Stimulated activated naive B cell treated with anti-CD40 and anti-IgM and Interleukin-4, amounts not matched to agents 10 μg/mL and 1 μg/mL and 100 μg/mL, for 72 hours (primary cell): ENCODE measurements at regions not wholly inside any gene's neighbourhood (a gene's known extent, or its start where the extent isn't known, plus 50 kb on each side); places are given as distances from the start of the nearest gene placed in this dataset.

ENCODE experiments used
- ATAC-seq, 2 donors: fragments of 150-1000 bp; cut with Tn5 transposase; replicated peaks; 2 replicates each; pipeline ENCODE4 v1.10.0; 2021; ENCODE audit warnings: moderate library complexity in 1 of 2
- DNase-seq: peaks from one replicate; pipeline ENCODE4 v3.0.0; 2021
- H3K27ac Mint-ChIP-seq: one replicate; pipeline ENCODE4 v1.8.0; 2022; ENCODE audit warnings: mild to moderate bottlenecking, mixed read lengths
- H3K27me3 Mint-ChIP-seq, 2 donors: one replicate each; pipeline ENCODE4 v1.8.0; 2022; ENCODE audit warnings: mixed read lengths in 2 of 2
- H3K36me3 Mint-ChIP-seq, 2 donors: one replicate each; pipeline ENCODE4 v1.8.0; 2022; ENCODE audit warnings: mixed read lengths in 2 of 2, mild to moderate bottlenecking in 1 of 2
- H3K4me1 Mint-ChIP-seq, 2 donors: one replicate each; pipeline ENCODE4 v1.8.0; 2022; ENCODE audit warnings: mixed read lengths in 2 of 2, mild to moderate bottlenecking in 1 of 2
- H3K4me3 Mint-ChIP-seq, 2 donors: one replicate each; pipeline ENCODE4 v1.8.0; 2022; ENCODE audit warnings: mild to moderate bottlenecking in 2 of 2, mixed read lengths in 2 of 2, moderate library complexity in 1 of 2
- H3K9me3 Mint-ChIP-seq, 2 donors: one replicate each; pipeline ENCODE4 v1.8.0; 2022; ENCODE audit warnings: mixed read lengths in 2 of 2, mild to moderate bottlenecking in 1 of 2

- no peak overlapping the region for H3K4me3 Mint-ChIP-seq
- peaks cover 0 to 2% of the 10 kb centered on the region in 2 donors for H3K36me3 Mint-ChIP-seq
- DNase-seq (no peak), ATAC-seq (no peak)
- H3K27me3 Mint-ChIP-seq: peaks cover 0 to 6% of the 10 kb centered on the region in 2 donors
- H3K4me1 Mint-ChIP-seq: no peaks in the 10 kb centered on the region
- no peaks in the 10 kb centered on the region for H3K9me3 Mint-ChIP-seq
- no peak overlapping the region for H3K27ac Mint-ChIP-seq
Measured at GRCh38 chr19:31589109-31589508, 239.9 kb upstream of the TSHZ3 start.

DNA sequence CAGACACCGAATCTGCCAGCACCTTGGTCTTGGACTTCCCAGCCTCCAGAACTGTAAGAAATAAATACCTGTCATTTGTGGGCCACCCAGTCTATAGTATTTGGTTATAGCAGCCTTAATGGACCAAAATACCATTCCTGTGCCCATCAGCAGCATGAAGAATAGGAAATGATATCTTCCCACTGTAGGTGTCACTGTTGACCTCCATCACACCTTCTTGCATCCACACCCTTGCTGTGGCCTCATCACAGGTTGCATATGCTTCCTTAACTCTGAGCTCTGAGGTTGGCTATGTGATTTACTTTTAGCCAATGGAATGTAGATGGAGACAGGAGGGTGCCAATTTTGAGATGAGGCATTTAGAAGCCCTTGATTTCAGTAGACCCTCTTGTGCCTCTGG, 242.0 kb upstream of the TSHZ3 start:
- ATAC-seq: no peak

GRCh38 chr19:31592456-31592855, 243.2 kb upstream of the TSHZ3 start:
- Mint-ChIP-seq H3K4me1 (no peaks in the 10 kb centered on the region), H3K27me3 (peaks cover 0 to 5% of the 10 kb centered on the region in 2 donors)
- ATAC-seq: no peak

More for the DNA sequence above, 242.0 kb upstream of the TSHZ3 start:
- H3K4me1 Mint-ChIP-seq: no peaks in the 10 kb centered on the region
- no peaks in the 10 kb centered on the region for H3K9me3 Mint-ChIP-seq
- peaks cover 0 to 2% of the 10 kb centered on the region in 2 donors for H3K36me3 Mint-ChIP-seq
- no peak overlapping the region for H3K27ac Mint-ChIP-seq
- no peak for DNase-seq
- no peak overlapping the region for H3K4me3 Mint-ChIP-seq
- peaks cover 0 to 6% of the 10 kb centered on the region in 2 donors for H3K27me3 Mint-ChIP-seq

GRCh38 chr19:31594701-31595100, 245.5 kb upstream of the TSHZ3 start:
- no peaks in the 10 kb centered on the region for H3K9me3 Mint-ChIP-seq
- H3K27ac Mint-ChIP-seq: no peak overlapping the region
- no peaks in the 10 kb centered on the region for H3K4me1 Mint-ChIP-seq
- no peaks in the 10 kb centered on the region for H3K27me3 Mint-ChIP-seq
- H3K4me3 Mint-ChIP-seq: no peak overlapping the region
- no peaks in the 10 kb centered on the region for H3K36me3 Mint-ChIP-seq
- ATAC-seq (no peak), DNase-seq (no peak)

More at GRCh38 chr19:31592456-31592855, 243.2 kb upstream of the TSHZ3 start:
- Mint-ChIP-seq H3K27ac (no peak overlapping the region), H3K36me3 (peaks cover 0 to 2% of the 10 kb centered on the region in 2 donors), H3K4me3 (no peak overlapping the region), H3K9me3 (no peaks in the 10 kb centered on the region)
- no peak for DNase-seq

DNA sequence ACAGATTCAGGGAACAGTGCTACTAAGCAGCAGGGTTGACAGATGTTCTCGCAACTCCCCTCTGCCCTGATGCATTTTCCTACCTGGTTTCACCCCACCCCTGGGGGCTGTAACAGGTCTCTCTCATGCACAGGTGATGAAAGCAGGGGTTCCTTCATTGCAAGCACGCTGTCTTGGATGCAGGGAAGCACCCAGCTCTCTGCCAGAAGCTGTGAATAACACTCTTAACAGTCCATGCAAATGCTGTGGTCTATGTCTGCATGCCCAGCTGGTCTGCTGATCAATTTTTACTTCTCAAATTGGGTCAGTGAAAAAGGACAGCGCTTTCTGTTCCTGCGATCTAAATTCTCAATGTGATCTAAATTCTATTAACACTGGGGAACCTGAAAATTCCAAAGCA, 246.3 kb upstream of the TSHZ3 start:
- H3K27ac Mint-ChIP-seq: no peak overlapping the region
- no peaks in the 10 kb centered on the region for H3K9me3 Mint-ChIP-seq
- ATAC-seq: no peak
- H3K36me3 Mint-ChIP-seq: no peaks in the 10 kb centered on the region
- no peaks in the 10 kb centered on the region for H3K27me3 Mint-ChIP-seq
- no peak for DNase-seq
- no peak overlapping the region for H3K4me3 Mint-ChIP-seq
- no peaks in the 10 kb centered on the region for H3K4me1 Mint-ChIP-seq

DNA sequence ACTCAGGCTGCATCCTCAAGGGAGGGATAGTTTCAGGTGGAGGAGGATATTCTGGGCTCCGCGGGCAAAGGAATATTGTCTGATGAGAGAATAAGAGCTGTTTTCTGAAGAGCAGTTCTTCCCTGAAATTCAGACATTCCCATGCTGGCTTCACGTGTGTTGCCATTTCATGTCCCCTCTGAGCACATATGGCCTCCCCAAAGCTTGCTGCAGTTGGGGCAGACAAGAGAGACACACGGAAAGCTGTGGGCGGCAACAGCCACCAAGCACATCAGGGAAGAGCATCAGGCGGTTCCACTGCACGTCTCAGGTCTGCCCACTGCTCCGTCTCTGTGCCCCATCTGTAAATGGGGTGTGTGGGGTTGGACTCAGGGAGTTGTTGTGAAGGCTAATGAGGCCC, 247.5 kb upstream of the TSHZ3 start:
- Mint-ChIP-seq H3K9me3 (no peaks in the 10 kb centered on the region), H3K4me3 (no peak overlapping the region), H3K27ac (no peak overlapping the region), H3K36me3 (no peaks in the 10 kb centered on the region), H3K4me1 (no peaks in the 10 kb centered on the region), H3K27me3 (no peaks in the 10 kb centered on the region)
- DNase-seq (no peak), ATAC-seq (no peak)

DNA sequence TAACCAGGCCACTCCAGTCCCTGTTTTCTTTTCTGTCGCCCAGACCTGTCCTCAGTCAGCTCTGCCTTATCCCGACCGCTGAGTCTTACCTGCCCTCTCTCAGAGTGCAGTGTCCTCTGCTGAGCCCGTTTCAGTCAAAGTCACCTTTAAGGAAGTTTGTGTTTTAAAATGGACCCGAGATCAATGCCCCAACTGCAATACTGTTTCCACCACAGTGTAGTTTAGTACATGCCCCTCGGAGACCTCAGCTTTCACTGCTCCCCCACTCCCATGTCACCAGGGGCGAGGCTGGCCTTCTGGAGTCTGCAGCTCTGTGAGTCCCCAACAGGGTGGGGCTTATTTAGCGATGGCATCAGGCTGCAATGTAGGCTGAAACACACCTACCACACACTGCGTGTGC, 248.4 kb upstream of the TSHZ3 start:
- Mint-ChIP-seq H3K36me3 (no peaks in the 10 kb centered on the region), H3K9me3 (no peaks in the 10 kb centered on the region), H3K27ac (no peak overlapping the region), H3K27me3 (no peaks in the 10 kb centered on the region), H3K4me3 (no peak overlapping the region), H3K4me1 (no peaks in the 10 kb centered on the region)
- no peak for DNase-seq
- ATAC-seq: no peak

GRCh38 chr19:31598730-31599238, 249.5 kb upstream of the TSHZ3 start:
- H3K4me1 Mint-ChIP-seq: no peaks in the 10 kb centered on the region
- ATAC-seq: no peak
- no peaks in the 10 kb centered on the region for H3K27me3 Mint-ChIP-seq
- no peak overlapping the region for H3K27ac Mint-ChIP-seq
- no peak overlapping the region for H3K4me3 Mint-ChIP-seq
- no peaks in the 10 kb centered on the region for H3K9me3 Mint-ChIP-seq
- no peak for DNase-seq
- H3K36me3 Mint-ChIP-seq: no peaks in the 10 kb centered on the region

DNA sequence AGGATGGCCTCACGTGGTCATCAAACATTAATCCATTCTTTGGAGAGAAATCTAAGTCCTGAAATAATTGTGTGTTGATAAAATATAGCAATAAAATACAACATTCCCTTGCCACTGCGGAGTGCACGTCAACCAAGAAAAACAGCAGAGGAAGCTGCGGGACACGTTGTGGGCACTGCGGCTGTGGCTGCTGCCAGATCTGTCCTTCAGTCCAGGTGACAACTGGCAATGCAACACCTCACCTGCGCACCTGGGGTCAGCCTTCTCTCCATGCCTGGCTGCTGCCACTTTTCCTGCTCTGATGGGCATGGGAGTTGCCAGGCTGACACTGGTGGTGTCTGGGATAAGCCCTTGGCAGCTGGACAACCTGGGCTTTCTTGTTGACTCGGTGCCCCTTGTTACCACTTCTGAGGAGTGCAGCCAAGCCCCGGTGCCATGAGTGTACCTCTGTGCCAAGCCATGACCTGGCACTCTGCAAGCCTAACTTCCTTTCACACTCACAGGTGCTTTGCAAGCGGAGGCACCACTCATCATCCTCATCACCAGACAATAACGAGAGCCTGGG, 251.6 kb upstream of the TSHZ3 start:
- H3K4me1 Mint-ChIP-seq: no peaks in the 10 kb centered on the region
- H3K4me3 Mint-ChIP-seq: no peak overlapping the region
- no peak overlapping the region for H3K27ac Mint-ChIP-seq

DNA sequence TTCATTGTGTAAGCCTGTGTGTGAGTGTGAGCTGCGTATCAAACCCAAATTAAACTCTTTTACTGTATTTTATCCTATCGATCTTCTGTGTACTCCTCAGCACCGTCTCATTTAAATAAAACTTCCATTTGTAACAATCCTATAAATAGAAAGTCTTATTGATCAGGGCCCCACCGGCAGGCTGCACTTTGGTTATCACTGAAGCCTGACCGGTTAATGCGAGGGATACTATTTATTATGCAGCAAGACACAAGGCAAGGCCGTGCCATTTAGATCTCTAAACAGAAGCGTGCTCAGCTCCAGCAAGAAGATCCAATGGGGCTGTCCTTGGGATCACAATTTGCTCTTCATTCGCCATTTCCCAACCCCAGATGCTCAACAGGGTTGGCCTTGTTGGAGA, 252.6 kb upstream of the TSHZ3 start:
- DNase-seq (no peak), ATAC-seq (no peak)
- no peaks in the 10 kb centered on the region for H3K9me3 Mint-ChIP-seq

More for the DNA sequence above, 251.6 kb upstream of the TSHZ3 start:
- DNase-seq (no peak), ATAC-seq (no peak)
- H3K36me3 Mint-ChIP-seq: no peaks in the 10 kb centered on the region
- no peaks in the 10 kb centered on the region for H3K27me3 Mint-ChIP-seq
- no peaks in the 10 kb centered on the region for H3K9me3 Mint-ChIP-seq

GRCh38 chr19:31602548-31602947, 253.3 kb upstream of the TSHZ3 start:
- no peaks in the 10 kb centered on the region for H3K36me3 Mint-ChIP-seq
- H3K4me3 Mint-ChIP-seq: no peak overlapping the region
- ATAC-seq (no peak), DNase-seq (no peak)
- H3K4me1 Mint-ChIP-seq: no peaks in the 10 kb centered on the region
- H3K27me3 Mint-ChIP-seq: no peaks in the 10 kb centered on the region
- H3K9me3 Mint-ChIP-seq: no peaks in the 10 kb centered on the region
- no peak overlapping the region for H3K27ac Mint-ChIP-seq

More for the DNA sequence above, 252.6 kb upstream of the TSHZ3 start:
- Mint-ChIP-seq H3K4me1 (no peaks in the 10 kb centered on the region), H3K27me3 (no peaks in the 10 kb centered on the region), H3K36me3 (no peaks in the 10 kb centered on the region), H3K27ac (no peak overlapping the region), H3K4me3 (no peak overlapping the region)

- ATAC-seq (no peak), DNase-seq (no peak)
- Mint-ChIP-seq H3K9me3 (no peaks in the 10 kb centered on the region), H3K36me3 (no peaks in the 10 kb centered on the region), H3K27ac (no peak overlapping the region), H3K4me3 (no peak overlapping the region), H3K27me3 (no peaks in the 10 kb centered on the region), H3K4me1 (no peaks in the 10 kb centered on the region)
Measured at GRCh38 chr19:31604493-31605040, 255.3 kb upstream of the TSHZ3 start.

DNA sequence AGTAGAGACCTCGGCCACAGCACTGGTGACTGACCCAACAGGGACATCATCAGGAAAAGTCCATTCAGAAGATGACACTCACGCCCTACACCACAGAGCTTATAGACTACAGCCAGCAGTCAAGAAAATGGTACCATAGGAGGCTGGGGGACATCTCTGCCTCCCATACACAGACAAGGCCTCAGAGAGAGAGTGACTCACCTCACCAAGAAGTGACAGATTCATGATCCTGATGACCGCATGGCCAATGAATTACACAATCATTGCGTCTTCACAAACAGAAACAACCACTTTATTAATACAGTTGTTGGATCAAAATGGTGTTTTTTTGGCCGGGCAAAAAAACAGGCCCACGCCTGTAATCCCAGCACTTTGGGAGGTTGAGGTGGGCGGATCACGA, 260.8 kb upstream of the TSHZ3 start:
- Mint-ChIP-seq H3K27ac (no peak overlapping the region), H3K9me3 (peaks cover 0 to 3% of the 10 kb centered on the region in 2 donors), H3K27me3 (no peaks in the 10 kb centered on the region), H3K4me1 (no peaks in the 10 kb centered on the region), H3K36me3 (no peaks in the 10 kb centered on the region), H3K4me3 (no peak overlapping the region)
- no peak for DNase-seq
- no peak for ATAC-seq

- DNase-seq: no peak
- H3K9me3 Mint-ChIP-seq: peaks cover 0 to 3% of the 10 kb centered on the region in 2 donors
- no peaks in the 10 kb centered on the region for H3K27me3 Mint-ChIP-seq
- no peak overlapping the region for H3K4me3 Mint-ChIP-seq
- no peaks in the 10 kb centered on the region for H3K36me3 Mint-ChIP-seq
- no peak overlapping the region for H3K27ac Mint-ChIP-seq
- ATAC-seq: no peak
- no peaks in the 10 kb centered on the region for H3K4me1 Mint-ChIP-seq
Measured at GRCh38 chr19:31611046-31611877, 262.0 kb upstream of the TSHZ3 start.

GRCh38 chr19:31612873-31613272, 263.6 kb upstream of the TSHZ3 start:
- no peaks in the 10 kb centered on the region for H3K27me3 Mint-ChIP-seq
- ATAC-seq (no peak), DNase-seq (no peak)
- no peak overlapping the region for H3K4me3 Mint-ChIP-seq
- peaks cover 0 to 3% of the 10 kb centered on the region in 2 donors for H3K9me3 Mint-ChIP-seq
- H3K36me3 Mint-ChIP-seq: no peaks in the 10 kb centered on the region
- no peaks in the 10 kb centered on the region for H3K4me1 Mint-ChIP-seq
- no peak overlapping the region for H3K27ac Mint-ChIP-seq
